NCI-H774 (cell line): ENCODE measurements at regions not wholly inside any gene's neighbourhood (a gene's known extent, or its start where the extent isn't known, plus 50 kb on each side); places are given as distances from the start of the nearest gene placed in this dataset.
"Not testable (repeated sequence)": the region's sequence is repeated elsewhere in the genome, so short reads cannot be mapped to it uniquely, and the experiment has no call there.

Source experiments
- DNase-seq: peaks from one replicate; lab custom pipeline; 2025; lab: John Stamatoyannopoulos, UW

DNA sequence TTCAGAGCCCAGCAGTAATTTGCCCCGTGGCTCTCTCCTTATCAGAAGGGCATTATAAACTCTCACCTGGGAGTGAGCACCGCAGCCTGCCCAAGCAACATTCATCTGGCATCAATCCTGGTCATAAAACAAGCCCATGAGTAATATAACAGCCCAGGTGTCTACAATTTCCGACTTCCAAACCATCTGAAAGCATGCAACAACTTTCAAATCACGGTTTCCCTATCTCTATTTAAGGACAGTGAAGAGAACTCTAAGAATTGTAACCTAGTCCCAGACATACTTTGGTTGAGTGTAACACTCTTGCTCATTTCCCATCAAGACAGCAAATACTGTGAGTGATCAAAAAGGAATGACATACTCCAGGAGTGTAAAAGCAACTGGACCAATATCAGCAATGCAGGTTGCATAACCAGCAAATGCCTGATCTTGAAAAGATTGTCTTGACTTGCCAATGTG, 487.4 kb upstream of the SOX9 start:
- DNase-seq, result no peak

DNA sequence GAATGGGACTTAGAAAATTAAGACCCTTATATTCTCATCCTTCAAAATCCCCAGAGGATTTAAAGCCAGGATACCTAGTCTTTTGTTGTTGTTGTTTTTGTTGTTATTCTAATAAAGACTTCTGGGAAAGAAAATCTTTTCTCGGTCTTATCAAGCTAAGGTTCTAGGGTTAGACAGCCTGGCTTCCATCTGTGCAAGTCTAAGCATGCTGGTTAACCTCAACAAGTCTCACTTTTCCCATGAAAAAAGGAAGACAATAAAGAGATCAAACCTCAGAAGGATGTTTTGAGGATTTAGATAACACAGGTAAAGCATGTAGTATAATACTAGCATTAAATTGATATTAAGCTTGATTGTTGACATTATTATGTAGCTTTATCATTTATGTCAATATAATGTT, 486.4 kb upstream of the SOX9 start:
- no peak for DNase-seq

DNA sequence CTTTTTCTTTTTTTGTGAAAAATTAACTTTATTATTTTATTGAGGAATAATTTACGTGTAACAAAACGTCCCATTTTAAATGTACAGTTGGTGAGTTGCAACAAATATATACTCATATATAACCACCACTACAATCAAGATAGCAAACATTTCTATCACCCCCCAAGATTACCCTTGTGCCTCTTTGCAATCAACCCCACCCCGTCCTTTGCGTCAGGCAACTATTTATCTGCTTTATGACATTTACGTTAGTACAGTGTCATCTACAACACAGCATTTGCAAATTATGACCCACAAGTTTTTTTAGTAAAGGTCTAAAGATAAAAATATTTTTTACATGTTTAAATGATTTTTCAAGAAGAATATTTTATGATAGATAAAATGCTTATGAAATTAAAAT, 485.6 kb upstream of the SOX9 start:
- no peak for DNase-seq

DNA sequence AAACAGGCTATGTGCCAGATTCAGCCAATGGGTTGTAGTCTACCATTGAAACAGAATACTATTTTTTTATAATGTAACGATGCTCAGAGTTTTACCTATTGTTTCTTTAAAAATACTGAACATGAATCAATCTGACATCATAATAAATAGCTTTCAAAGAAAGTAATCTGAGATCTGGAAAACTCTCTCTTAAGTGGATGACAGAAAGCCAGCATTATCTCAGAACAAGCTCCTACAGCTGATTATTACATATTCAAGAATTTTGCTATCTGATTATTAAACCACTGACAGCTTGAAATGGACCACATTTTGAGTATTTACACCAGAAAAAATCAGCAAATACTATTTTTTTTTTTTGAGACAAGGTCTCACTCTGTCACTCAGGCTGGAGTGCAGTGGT, 484.2 kb upstream of the SOX9 start:
- no peak for DNase-seq

DNA sequence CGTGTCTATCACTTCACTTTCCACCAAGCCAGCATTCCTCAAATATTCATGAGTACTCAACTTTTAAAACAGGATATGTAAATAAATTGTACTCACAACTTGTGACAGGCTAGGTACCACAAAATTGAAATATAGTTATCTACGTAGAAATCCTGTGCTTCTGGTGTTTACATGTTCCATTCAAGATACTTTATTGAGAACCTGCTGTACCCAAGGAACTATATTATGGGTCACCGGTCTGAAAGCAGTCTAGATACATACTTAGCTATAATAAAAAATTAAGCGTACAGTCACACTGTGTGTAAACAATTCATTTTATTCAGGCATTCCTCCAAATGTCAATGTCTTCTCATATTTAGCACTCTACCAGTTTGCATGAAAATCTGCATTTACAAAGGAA, 482.2 kb upstream of the SOX9 start:
- no peak for DNase-seq

DNA sequence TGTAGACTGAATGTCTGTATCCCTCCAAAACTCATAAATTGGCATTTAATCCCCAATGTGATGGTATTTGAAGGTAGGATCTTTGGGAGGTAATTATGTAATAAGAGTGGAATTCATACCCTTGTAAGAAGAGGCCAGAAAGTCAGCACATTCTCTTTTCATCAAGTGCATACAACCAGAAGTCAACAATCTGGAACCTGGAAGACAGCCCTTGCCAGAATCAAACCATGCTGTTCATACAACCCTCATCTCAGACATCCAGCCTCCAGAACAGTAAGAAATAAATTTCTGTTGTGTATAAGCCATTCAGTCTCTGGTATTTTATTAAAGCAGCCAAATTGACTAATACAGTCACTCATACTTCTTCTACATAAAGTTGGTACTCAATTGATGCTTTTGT, 481.0 kb upstream of the SOX9 start:
- DNase-seq, result no peak

DNA sequence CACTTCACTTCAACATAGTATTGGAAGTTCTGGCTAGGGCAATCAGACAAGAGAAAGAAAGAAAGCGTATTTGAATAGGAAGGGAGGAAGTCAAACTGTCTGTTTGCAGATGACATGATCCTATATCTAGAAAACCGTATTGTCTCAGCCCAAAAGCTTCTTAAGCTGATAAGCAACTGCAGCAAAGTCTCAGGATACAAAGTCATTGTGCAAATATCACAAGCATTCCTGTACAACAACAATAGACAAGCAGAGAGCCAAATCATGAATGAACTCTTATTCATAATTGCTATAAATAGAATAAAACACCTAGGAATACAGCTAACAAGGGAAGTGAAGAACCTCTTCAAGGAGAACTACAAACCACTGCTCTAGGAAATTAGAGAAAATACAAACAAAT, 473.9 kb upstream of the SOX9 start:
- not testable (repeated sequence) for DNase-seq

DNA sequence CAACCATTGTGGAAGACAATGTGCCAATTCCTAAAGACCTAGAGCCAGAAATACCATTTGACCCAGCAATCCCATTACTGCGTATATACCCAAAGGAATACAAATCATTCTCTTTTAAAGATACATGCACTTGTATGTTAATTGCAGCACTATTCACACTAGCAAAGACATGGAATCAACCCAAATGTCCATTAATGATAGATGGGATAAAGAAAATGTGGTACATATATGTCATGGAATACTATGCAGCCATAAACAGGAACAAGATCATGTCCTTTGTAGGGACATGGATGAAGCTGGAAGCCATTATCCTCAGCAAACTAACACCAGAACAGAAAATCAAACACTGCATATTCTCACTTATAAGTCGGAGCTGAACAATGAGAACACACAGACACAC, 472.5 kb upstream of the SOX9 start:
- not testable (repeated sequence) for DNase-seq

DNA sequence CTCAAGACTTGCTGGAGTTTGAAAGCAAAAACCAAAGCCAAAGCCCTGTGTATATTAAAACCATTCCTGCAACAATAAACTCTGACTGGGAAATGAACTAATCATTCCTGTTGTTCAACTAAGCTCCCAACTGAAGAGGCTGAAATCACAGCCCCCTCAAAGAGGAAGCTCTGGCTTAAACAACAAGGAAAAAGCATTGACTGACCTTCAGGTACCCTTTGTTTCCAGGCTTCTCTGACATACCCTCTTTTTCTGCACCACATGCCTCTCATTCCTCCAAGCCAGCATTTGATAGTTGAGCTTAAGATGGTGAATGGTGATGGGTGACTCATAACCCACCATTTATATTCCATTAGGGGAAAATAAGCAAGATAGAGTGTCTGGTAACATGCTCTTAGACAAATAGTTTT, 470.9 kb upstream of the SOX9 start:
- no peak for DNase-seq

DNA sequence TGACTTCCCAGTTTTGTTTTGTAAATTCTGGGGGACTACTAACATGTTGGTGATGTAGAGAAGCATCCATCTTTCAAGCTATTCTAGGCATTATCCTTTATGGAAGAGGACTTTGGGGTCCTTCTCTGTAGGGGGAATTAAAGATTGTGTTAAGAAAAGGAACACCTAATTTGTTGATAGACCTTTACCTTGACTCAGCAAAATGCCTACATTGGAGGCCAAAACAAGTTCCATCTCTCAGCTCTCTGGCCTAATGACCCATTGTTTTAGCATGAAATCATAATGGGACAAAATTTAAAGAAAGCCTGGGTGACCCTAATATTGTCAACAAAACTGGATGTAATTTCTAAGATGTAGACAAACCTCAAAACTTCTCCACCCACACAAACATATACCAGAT, 465.3 kb upstream of the SOX9 start:
- no peak for DNase-seq

DNA sequence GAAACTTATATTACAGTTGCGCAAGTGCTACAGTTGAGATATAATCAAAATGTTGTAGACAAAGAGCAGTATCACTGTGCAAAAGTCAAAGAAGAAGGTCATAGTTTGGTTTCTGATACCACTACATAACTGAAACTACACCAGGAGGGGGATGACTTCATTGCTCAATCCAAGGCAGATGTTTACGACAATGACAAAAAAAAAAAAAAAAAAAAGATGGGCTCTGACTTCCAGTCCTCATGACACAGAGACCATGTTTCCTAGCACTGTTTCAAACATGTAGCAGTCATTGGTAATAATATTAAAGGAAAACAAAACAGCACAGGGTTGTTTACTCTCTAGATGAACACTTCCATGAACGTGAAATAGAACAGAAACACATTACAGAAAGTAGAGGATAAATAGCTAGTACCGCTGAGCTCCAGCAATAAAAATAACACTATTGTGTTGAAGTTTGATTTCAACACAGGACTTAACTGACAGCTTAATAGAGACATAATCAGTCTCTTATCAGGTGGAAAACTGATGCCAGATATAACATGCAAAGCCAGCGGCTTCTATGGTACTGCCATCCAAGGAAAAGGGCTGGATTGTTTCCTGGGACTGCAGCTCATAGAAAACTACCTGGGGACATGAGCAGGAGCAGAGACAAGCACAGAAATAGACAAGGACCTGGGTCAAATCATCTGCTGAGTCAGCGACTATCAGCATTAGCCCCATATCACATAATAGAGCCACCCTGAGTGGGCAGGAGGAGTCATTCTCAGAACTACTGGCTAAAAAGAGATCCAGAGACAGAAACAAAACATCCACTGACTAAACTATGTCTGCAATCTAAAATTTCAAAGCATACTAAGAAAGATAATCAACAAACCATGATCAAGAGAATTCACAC, 463.6 kb upstream of the SOX9 start:
- no peak for DNase-seq

DNA sequence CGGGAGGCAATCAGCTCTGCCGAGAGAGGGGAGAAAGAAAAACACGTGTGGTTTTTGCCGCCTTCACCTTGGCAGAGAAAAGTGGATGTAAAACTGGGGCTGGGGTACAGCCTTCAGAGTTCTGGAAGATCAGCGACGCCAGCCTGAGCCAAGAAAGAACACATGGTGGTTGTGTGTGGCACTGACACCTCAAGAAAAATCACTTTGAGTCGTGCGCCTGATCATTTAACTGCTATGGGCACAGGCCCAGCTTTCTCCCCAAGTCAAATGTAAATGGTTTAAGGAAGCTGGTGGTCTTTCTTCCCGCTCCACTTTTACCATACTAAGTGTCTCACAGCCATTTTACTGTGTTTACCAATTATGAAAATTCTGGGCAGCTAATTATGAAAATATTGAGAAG, 461.8 kb upstream of the SOX9 start:
- DNase-seq, result no peak

DNA sequence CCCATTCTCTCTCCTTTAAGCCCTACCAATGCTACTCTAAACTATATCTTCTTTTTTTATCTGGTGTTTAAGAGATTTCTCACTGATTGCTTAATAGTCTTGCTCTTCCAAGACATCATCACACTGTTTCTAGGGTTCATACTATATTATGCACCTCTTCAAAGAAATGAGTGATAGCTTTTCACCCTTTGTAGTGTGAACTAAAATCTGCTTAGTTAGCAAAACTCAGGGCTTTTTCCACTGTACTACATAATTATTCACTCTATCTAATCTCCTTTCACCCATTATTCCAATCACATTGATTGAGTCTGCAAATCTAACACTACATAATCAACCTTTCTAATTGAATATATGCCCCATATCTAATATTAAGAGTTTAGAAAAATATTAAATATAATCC, 456.0 kb upstream of the SOX9 start:
- no peak for DNase-seq

DNA sequence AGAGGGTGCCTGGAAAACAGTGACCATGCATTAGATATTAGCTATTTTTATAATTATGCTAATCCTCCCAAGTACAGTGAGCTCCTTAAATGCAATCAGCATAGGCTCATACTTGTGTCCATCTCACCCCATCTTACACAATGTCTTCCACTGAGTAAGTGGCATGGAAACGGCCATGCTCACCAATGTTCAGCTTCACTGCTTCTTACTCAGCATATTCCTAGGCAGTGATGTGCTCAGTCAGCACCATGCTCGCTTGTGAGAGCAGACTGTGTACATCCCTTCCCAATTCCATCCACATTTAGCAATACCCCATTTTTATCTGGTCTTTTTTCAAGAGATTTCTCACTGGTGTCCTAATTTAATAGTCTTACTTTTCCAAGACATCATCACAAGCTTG, 454.8 kb upstream of the SOX9 start:
- no peak for DNase-seq

DNA sequence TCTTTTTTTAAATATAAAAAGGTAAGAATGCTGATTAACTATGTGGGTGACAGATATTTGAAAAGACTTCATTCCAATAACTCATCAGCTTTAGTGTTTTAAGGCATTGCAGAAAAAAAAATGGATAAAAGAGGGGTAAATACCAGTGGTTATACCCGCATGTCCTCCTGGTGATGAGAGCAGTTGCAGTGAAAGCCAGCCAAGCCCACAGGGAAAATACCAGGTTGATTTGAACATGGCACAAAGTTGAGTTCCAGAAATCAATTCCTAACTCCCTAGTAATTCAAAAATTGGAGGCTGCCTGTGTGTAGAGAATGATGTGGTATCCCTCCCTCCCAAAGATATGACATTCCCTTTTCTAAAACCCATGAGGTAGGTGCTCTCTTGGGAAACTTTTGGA, 453.2 kb upstream of the SOX9 start:
- no peak for DNase-seq

DNA sequence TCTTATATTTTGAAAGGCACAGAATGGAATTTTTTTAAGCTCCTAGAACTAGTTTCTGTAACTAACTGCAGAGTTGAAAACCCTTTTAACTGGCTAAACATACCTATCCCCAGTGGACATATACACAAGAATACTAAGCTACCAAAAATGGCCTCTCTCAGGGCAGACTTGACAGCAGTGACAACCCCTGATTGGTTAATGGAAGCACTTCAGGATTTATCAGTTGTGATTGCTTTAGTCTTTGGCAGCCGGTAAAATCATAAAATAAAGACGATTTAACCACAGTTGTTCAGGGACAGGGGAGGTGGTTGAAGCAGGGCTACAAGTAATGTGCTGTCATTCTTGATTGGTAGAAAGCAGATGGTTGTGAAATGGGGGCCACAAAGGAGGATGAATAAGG, 452.0 kb upstream of the SOX9 start:
- DNase-seq, result no peak

DNA sequence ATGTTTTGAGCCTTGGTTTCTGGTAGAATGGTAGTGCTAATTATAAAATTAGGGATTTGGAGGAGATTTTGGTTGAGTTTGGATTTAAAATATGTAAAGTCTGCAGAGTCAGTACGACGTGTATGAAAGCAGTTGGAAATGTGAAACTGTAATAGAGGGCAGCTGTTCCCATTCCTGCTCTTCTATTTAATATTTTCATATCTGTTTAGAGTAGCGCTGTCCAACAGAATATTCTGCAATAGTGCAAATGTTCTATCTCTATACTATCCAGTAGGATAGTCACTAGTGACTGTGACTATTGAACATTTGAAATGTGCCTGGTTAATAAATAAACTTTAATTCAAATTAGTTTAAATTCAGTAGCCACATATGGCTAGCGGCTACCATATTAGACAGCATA, 443.4 kb upstream of the SOX9 start:
- no peak for DNase-seq

DNA sequence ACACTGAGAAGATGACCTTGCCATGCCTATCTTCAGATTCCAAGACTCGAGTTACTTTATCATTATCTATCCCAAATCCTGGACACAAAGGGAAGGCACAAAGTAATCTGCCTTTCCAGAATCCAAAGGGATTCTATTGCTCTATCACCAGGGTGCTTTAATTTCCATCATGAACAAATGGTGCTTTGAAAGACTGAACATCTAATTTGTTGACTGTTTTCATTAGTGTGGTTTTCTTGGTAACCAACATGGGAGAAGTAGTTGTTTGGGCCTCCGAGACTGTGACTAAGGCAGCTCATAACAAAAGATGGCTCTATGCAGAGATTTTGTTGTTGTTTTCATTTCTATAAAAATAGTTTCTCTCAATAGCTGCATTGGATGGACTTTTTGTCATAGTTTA, 441.0 kb upstream of the SOX9 start:
- DNase-seq, result no peak

DNA sequence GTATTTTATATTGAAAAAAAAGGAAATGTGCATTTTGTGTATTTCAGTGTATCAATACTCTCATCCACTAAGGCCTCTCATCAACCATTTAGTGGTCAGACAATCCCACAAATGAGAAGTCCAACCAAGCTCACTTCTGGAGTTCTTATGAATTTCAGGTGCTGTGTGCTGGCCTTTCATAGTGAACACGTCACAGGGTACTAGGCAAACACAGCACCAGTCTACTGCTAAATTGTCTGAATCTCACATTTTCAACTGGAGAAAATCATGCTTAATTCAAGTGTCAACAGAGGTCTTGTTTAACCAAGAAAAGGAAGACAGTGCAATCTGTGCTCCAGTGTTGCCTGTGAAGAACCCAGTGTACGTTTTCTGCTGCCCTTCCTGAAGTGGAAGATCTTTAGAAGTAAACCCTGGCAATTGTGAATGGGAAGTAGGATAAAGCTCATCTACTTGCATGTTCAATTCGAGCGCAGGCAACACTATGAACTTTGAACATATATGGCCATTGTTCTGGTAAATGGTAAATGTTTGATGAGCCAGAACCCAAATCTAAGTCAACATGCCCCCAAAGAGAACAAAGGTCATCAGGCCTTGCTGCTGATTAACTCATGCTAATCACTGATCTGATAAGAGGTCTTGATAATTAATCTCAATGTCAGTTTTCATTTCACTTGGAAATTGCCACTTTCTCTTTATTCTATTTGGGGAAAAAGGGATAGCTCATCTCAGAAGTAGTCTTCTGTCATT, 439.2 kb upstream of the SOX9 start:
- DNase-seq, result no peak

DNA sequence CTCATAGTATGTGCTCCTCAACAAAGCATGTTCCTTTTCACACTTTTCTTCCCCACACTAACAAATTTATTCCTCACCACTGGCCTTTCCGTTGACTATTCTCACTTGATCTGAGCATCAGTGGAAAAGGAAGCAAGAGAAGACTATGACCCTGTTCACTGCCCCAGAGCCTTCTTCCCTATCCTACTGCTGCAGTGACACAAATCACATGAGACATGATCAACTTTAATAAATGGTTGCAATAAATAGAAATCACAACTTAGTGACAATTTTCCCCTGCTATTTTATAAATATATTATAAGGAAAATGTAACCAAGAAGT, 438.7 kb upstream of the SOX9 start:
- no peak for DNase-seq

DNA sequence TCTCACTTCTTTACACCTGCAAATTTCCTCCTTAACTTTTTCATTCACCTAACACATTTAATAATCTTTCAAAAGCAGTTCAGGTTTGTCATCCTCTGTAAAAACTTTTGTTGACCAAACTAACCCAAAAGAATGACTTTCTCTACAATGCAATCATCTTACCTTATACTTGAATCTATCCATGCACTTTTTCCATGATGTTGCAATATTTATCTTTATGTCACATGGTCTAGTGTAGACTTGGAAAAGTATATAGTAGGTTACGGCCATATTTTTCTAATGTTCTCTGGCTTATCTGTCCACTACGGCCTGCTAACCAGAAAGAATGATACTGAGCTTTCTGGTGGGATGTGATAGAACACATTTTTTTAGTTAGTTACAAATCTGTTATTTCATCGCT, 431.0 kb upstream of the SOX9 start:
- DNase-seq, result no peak

DNA sequence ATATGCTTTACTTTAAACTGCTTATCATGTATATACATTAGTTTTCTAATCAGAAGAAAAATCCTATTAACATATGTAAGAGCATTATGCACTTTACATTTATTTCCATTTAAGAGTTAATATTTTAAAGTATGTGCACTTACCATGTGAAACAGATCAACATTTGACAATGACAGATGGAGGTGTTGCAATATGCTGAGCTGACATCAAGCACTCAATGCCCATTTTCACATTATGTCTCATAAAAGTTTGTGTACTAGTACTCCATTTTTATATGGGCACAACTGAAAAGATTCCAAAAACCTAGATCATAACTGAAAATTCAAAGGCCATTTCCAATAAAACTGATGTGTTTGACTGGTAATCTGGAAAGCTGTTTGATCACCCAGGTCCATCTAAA, 420.9 kb upstream of the SOX9 start:
- DNase-seq, result no peak

DNA sequence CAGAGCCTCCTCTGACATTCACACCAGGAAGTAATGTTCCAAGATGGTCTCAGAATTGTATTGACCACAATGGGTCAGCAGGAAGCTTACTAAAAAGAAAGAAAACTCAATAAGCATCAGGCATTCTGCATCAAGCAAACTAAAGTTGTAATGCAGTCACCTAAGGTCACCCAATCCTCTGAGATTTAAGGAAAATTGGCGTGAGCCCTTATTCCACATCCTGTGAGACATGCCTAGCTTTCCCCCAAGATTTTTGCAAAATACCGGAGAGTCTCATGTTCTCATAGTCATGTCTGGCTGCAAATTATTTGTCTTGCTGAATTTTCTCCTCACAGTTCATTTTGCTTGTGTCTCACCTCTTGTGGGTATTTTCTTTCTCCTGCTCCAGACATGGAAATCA, 417.1 kb upstream of the SOX9 start:
- no peak for DNase-seq
